OCI-M2 (cell line): ENCODE measurements at regions not wholly inside any gene's neighbourhood (a gene's known extent, or its start where the extent isn't known, plus 50 kb on each side); places are given as distances from the start of the nearest gene placed in this dataset.

ENCODE experiments used
- DNase-seq: peaks from one replicate; lab custom pipeline; 2025; ENCODE audit not compliant: unreplicated experiment; lab: John Stamatoyannopoulos, UW

DNA sequence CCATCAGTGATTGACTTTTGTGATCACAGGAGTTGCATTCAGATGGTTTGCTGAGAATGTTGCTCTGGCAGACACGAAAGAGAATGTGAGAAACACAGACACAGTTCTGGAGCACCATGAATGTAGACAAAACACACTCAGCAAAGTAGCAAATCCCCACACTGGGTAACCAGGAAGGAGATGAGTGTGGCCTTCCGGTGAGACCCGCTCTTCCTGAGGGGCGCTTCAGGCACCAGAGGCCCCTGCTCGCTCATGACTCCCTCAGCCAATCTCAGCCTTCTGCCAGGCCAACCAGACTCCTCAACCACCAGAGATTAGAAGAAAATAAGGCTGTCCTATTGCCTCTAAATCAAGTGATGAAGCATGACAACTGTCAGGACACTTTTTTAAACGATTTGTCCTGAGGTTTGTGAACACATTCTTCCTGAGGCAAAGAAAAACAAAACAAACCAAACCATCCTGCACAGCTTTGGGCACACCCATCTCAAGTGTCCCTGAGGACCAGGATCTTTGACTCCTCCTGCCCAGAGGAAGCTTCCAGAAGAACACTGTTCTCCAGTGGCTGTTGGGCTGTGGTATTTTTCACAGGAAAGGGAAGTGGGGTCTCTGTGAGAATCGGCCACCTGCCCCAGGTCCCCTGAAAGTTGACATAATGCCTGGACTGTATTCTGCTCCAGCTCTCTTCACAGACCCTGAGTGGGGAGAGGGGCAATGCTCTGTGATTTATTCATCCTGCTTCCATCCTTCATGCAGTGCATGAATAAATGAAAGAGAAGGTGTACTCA is 152.8 kb downstream of the BCL11A start:
- DNase-seq: no peak

DNA sequence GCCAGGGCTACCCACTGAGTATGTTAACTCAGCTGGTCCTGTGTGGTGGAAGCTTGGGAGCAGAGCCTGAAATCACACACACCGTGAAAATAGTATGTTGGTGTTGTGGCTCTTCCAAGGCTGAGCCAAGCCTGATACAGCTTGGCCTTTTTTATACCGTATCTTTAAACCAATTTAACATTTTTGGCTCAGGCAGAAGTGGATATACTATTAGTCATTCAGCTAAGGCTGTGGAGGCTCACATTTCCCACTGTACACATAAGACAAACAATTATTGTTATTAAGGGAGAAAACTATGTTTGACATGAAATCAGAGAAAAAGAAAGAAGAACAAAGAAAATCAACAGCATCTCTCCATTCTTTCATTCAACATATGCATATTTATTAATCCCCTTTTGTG is 159.0 kb downstream of the BCL11A start:
- DNase-seq: no peak

DNA sequence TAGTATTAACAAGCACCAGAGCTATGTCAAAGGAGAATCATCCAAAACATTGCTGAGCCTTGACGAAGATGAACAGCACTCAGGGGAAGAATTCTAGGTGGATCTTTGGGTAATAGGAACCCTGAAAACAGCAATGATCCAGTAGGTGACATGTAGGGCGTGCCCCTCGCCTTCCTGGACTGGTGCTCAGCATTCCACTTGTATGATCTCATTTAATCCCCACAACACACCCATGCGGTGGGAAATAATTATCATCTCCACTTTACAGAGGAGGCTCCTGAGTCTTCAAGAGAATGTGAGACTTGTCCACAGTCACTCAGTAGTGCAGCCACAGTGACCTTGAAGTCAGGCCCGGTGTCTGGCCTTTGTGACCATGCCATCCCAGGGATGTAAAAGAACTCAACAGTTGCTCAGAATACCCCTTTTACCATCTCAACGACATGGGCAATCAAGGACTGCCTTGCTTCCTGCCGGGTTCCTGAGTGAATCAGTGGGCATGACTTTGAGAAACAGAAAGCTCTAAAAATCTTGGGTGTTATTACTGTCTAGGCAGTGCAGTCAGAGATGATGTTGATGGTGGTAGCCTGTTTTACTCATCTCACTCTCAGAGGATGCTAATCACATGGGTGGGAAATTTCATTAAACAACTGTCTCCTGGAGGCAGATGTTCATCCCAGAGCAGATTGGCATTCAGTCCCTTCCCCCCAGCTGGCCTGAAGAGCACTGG is 161.6 kb downstream of the BCL11A start:
- DNase-seq: no peak

DNA sequence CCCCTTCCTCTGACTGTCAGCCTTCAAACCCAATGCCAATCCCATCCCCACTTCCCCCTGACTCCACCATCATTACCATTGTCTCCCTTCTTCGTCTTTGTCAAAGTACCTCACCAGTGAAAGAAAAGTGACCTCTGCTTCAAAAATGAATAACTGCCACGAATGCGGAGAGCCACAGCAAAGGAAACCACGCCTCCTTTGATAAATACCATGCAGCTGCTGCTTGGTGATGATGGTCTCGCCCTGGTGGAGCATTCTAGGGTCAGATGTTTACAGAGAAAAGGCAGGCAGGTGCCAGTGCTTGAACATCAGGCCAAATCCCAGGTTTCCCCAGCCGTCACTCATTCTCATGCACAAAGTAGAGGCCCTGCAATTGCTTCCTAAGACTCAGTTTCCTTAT is 162.2 kb downstream of the BCL11A start:
- no peak for DNase-seq

DNA sequence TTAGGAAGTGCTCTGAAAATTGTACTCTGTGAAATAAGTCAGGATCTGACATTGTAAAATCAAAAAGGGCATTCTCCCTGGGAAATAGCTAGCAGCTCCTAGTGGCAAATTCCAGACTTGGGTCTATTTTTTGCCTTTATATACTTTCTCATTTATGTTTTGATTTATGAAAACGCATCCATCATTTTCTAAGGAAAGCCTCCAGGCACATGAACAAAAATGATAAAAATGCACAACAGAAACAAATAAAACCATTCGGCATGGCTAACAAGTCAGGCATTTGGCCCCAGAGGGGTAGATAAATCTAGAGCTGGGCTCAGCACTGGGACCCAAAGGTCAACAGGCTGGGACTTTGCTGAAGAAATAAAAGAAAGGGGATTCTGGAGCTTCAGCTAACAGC is 167.0 kb downstream of the BCL11A start:
- no peak for DNase-seq

DNA sequence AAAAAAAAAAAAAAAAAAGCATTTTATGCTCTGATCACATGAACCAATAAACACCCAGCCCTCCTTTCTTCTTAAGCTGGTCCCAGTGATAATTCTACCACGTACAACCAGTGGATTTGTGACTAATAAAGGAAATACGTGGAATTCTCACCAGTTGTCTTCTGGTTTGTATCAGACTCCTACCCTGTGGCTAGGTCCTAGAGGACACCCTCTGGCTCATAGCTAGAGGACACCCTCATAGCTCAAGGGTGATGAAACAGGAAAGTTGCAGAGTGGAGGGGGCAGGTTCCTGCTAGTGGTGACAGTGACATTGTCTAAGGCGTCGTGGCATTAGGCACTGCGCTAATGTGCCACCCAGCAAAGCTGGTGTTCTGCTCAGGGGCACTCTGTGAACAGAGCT is 167.8 kb downstream of the BCL11A start:
- no peak for DNase-seq

DNA sequence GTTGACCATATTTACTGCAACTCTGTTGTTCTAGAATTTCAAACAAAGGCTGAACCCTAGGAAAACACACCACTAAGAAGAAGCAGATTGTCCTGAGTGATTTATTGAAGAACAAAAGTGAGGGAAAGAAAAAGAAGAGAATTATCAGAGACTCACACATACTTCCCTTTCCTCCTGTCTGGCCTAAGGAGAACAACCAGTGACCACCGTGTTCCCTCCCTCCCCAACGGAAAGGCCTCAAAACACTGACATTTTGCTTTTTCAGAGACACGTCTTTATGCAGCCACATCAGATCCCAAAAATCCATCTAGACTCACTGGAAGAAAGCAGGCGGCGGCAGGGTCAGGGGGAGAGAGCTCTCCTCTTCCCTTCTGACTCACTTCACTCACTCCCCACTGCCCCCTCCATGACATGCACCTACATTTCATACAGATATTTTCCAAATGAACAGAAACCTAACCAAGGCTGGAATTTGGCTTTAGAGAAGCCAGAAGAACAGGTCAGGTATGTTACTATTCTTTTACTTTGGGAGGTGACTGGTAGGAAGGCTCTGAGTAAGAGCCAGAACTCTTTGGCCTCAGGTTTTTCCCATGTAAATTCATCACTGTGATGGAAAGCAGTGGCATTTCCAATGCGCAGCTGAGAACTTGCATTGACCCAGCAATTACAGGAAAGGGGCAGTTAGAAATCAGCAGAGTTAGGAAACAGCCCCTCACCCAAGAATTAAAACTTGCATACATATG is 169.9 kb downstream of the BCL11A start:
- no peak for DNase-seq

DNA sequence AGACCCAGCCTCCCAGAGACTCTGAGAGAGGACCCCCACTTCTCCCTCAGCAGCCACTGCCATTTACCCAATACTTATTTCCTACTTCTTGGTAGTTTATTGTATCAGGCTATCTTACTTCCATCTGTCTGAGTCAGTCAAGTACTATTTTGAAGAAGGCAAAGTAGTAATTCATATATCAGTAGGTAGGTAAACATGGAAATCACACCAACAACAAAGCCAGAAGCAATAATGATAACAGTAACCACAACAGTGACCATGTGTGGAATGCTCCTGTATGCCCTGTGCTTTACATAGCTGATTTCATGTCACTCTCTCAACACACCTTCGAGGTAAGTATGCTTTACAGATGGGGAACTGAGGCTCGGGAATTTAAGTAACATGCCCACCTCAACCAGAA is 173.0 kb downstream of the BCL11A start:
- DNase-seq: no peak

DNA sequence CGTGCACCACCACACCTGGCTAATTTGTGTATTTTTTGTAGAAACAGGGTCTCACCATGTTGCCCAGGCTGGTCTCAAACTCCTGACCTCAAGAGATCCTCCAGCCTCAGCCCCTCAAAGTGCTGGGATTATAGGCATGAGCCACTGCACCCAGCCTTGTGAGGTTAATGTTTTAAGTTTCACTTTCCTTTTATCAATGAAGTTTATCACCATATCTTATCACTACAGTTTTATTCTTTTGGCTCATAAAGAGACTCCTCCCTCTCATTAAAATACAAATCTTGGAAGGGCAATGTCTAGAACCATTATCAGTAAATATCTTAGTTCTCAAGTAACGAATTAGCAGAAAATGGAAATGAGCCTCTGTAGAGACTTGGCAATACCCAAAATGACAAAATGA is 173.8 kb downstream of the BCL11A start:
- DNase-seq: no peak

DNA sequence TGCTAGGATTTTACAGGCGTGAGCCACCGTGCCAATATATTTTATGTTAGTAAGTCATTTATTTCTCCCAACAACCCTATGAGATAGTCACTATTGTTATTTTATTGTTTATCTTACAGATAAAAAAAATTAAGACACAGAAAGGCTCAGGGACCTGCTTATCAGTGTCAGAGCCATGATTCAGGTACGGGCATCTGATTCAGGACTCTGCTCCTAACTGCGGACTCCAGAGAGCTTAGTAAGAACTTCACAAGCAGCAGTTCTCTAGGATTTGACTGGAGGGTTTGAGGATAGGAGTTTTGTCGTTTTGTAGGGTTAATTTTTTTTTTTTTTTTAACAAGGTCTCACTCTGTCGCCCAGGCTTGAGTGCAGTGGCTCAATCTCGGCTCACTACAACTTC is 174.2 kb downstream of the BCL11A start:
- no peak for DNase-seq

DNA sequence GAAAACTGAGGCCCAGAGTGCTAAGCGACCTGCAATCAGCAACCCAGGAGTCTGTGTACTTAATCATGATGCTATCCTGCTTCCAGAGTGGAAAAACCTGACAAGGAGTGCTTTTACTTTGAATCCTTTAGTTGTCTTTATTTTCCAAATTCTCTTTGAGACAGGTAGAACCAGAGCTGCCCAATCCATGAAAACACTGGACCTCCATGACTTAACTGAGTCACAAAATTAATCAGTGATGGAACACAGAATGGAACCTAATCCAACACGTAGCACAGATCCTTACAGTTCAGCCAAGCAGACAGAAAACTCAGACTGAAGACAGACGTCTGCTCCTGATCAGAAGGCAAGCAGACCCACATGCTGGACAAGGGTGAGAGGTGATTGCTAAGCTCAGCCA is 175.6 kb downstream of the BCL11A start:
- DNase-seq: no peak

DNA sequence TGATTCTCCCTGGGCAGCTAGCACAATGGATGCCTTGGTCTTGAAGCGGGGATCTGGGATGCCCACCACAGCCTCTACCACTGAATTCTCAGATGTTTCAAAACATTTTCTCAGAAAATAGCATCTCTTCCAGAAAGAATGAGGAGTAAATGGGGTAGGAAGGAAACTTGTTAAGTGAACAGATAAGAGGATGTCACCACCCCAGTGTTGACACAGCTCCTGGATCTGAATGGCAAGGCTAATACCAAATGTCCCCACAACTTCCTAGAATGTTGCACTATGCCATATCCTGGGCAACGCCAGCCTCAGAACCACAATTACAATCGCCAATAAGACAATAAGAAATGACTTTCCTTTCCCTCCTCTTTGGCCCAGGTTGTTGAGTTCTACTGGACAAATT is 177.2 kb downstream of the BCL11A start:
- DNase-seq: no peak

DNA sequence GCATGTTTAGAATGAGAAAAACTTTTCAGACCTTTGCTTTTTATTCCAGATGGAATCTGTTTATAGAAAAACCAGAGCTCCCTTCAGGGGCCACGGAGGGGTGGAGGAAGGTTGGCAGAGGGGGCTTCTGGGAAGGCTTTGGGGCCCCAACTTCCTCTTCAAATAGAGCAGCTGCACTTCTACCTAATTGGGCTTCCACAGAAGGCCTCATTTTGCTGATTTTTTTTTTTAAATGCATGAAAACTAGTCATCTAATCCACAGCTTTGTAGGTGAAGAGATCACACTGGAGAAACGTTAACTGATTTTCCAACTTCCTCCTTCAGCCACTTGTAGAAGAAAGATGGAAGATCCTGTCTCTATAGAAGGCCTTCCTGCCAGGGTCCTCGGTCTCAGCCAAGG is 181.8 kb downstream of the BCL11A start:
- no peak for DNase-seq

DNA sequence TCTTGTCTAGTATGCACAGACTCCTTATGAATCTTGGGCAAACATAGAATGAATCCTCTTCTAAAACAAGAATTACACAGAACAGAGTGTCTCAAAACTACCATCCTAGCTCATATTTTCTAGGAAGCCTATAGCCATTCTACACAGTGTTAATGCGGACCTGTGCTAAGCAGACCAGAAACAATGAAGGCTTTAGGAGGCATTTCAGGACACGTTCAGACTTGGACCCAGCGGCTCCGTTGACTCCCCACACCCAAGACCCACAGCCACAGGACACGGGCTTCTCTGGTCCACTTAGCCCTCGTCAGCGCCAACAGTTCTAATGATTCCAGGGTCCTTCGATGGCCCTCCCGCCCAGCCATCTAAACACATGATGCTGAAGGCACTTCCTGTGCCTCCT is 182.2 kb downstream of the BCL11A start:
- DNase-seq: no peak

DNA sequence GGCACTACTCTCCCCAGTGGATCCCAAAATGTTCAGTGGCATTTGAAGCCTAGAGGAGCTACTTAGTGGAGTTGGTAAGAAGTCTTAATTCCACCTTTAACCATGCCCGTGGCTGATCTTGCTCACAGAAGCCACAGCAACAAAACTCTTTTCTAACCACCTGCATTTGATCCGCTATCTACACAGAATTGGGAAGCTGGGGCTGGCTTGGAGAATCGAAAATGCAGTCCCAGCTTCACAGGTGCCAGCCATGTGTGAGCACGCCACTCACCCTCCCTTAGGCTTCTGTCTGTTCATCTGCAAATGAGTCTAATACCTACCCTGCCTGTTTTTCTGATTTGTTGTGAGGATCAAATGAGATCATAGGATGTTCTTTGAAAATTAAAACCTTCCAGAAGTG is 182.6 kb downstream of the BCL11A start:
- no peak for DNase-seq

DNA sequence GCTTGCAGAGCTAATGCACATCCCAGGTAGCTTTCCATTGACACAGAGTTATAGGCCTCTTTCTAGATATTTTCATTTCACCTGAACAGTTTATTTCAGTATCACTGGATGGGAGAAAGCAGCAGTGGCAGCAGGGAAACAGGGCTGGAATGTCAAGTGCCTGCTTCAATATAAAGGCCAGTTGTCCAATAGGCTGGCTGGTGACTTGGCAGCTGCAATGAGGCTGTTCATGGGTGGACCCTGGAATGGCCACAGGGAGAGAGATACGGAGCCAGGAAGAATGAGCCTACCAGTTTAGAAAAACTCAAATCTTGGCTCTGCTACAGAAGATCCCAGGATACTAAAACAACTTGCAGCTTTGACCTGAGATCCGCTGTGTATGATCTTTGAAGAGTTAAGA is 185.0 kb downstream of the BCL11A start:
- DNase-seq: no peak

DNA sequence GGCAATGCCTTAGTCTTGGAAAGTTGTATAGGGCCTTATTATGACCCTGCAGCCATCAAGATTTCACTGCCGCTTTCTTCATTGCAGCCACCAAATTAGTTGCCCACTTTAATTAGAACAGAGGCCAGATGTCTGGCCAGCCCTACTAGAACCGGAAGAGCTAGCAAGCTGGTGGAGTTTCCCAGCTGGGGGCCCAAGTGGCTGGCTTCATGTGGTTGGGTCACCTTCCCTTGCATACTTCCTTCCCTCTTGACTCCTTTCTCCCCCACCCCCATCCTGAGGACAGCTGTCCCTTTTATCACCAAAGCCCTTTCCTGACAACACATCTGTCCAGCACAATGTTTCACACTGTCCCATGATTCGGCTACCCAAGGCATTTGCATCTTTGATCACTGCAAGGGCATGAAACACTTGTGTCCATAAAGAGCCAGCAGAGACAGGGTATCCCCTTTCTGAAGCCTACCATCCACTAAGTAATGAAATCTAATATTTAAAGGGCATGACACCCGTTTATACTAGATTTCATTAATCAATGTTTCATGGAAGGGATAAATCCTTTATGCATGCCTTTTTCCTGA is 187.2 kb downstream of the BCL11A start:
- no peak for DNase-seq

DNA sequence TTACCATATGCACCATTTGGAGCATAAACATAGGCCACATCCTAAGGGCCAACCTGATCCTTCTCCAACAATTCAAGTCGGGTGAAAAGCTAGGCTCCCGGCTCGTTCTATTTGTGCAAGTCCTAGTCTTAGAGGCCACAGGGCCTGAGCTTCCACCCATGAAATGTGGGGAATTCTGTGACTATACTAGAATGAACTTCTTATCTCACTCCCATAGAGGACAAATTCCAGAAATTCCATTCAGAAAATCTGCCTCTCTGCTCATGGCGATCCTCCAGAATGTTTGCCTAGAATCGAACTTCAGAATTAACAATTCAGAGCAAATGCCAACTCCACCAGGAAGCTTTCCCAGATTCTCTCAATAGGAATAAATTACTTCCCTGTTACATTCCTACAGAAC is 187.9 kb downstream of the BCL11A start:
- no peak for DNase-seq

DNA sequence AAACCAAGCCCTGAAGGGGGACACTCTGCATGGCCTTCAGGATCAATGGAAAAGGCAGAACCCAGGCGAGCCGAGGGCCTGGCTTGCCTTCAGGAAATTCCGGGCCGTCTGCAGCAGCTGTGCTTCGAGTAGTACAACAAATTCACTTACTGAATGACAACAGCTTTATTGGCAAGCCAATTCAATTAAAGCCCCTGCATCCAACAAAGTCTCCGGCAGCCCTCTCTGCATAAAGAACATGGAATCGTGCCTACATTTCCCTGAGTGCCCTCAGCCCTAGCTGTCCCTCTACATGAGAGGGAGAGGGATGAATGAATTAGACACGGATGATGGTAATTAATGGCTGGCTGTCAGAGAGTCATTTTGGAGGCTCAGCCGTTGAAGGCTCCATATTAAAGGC is 189.0 kb downstream of the BCL11A start:
- DNase-seq: no peak

DNA sequence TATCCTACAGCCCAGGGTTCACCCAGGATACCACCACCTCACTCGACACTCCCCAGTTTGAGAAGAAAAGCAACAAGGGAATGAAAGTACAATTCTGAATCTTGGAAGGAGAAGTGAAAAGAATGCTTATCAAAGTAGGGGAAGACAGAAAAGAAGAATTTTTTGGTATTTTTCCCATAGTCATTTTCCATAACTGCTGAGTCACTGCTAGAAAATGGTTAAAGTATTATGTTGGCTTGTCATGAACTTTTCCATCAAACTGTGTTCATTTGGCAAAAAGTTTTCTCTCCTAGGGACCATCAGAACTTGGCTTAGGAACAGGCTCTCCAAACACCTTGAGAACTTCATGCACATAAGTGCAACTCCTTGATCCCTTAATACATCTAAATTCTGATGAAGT is 192.0 kb downstream of the BCL11A start:
- no peak for DNase-seq

DNA sequence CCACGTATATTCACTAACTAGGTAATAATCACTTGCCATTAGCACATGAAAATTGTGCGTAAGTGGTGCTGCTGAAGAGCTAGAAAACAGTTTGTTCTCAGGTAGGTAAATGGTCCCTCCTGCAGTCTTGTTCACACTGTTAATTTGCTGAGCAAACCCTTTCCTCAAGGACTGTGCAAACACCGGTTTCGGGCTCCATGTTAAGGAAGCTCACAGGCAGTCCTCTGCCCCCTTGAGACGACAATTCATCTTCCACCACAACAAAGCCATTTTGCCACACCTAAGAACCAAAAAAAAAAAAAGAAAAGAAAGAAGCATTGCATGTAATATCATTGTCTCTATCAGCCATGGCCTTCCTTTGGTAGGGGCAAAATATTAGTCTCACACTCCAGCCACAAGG is 193.9 kb downstream of the BCL11A start:
- DNase-seq: no peak

DNA sequence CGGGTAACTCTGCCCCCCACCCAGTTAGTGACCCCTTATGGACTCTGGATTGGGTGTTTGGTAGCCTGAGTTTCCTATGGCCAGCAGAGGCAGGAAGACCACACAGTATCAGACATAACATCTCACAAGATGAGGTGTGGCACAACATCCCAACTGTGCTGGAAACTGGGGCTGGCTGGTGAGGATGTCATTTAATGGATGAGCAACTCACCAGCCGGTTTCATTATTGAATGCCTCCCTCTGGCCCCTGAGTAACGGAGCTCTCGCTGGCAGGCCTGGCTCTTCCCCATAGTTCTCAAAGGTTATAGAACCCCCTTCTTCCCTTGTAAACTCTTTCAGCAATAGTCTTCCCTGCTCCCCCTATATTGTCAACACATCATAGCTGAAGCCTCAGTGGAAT is 195.0 kb downstream of the BCL11A start:
- DNase-seq: no peak
